Esophagus muscularis mucosa (tissue), 4 donors: ENCODE measurements at regions not wholly inside any gene's neighbourhood (a gene's known extent, or its start where the extent isn't known, plus 50 kb on each side); places are given as distances from the start of the nearest gene placed in this dataset.

Source experiments
- EP300 ChIP-seq: sonication (generic); formaldehyde crosslinking; IDR thresholded peaks from one replicate; pipeline ENCODE4 v1.6.1; 2017; ENCODE audit warnings: antibody characterized with exemption
- POLR2A ChIP-seq: fragments of 450-650 bp; IDR thresholded peaks from one replicate; pipeline ENCODE4 v1.6.1; 2017; ENCODE audit warnings: antibody characterized with exemption, moderate library complexity, mild to moderate bottlenecking, low read depth
- POLR2AphosphoS5 ChIP-seq, 2 donors: sonication (generic); formaldehyde crosslinking; IDR thresholded peaks; one replicate each; pipeline ENCODE4 v1.6.1; 2017; ENCODE audit warnings: antibody characterized with exemption in 2 of 2
- TF ChIP-seq, protein P1 (sequence below), 3 experiments: fragments of 200-600 bp in 2 of 3; fragments of 450-650 bp in 1 of 3; sonication (generic) in 2 of 3; IDR thresholded peaks; one replicate each; pipeline ENCODE4 v1.5.1; 2017 to 2019; ENCODE audit warnings: antibody characterized with exemption in 3 of 3, mild to moderate bottlenecking in 2 of 3, moderate library complexity in 1 of 3

DNA sequence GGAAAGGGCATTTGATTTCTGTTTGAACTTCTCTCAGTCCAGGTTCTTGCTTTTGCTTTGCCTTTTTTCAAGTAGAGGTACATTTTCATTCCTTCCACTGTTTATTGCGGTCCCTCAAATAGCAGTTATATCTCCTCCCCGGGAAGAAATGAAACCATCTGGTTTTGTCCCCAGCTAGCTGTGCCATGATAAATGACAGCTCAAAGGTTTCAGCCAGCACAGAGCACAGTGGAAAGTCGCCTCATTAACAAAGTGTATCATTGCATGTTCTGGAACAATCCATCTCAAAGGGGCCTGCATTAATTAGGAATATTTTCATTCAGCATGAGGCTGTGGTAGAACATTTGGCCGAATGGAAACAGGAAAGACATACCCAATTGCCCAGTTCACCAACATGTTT is 146.0 kb downstream of the EDN3 start:
- no peak for TF ChIP-seq EP300
- TF ChIP-seq, protein P1, sequence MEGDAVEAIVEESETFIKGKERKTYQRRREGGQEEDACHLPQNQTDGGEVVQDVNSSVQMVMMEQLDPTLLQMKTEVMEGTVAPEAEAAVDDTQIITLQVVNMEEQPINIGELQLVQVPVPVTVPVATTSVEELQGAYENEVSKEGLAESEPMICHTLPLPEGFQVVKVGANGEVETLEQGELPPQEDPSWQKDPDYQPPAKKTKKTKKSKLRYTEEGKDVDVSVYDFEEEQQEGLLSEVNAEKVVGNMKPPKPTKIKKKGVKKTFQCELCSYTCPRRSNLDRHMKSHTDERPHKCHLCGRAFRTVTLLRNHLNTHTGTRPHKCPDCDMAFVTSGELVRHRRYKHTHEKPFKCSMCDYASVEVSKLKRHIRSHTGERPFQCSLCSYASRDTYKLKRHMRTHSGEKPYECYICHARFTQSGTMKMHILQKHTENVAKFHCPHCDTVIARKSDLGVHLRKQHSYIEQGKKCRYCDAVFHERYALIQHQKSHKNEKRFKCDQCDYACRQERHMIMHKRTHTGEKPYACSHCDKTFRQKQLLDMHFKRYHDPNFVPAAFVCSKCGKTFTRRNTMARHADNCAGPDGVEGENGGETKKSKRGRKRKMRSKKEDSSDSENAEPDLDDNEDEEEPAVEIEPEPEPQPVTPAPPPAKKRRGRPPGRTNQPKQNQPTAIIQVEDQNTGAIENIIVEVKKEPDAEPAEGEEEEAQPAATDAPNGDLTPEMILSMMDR (IDR thresholded peaks at IDR 0.05), result no peak
- no peak for TF ChIP-seq POLR2A
- TF ChIP-seq POLR2AphosphoS5 (IDR thresholded peaks at IDR 0.05), result no peak
